Astrocyte of the cerebellum (primary cell): ENCODE measurements at regions not wholly inside any gene's neighbourhood (a gene's known extent, or its start where the extent isn't known, plus 50 kb on each side); places are given as distances from the start of the nearest gene placed in this dataset.
"Not testable (repeated sequence)": the region's sequence is repeated elsewhere in the genome, so short reads cannot be mapped to it uniquely, and the experiment has no call there.

Source experiments
- DNase-seq: peaks from one replicate; pipeline ENCODE4 v3.0.0-alpha.2; 2011; ENCODE audit warnings: low read depth
- H3K4me3 ChIP-seq: 2 replicates; pipeline ENCODE4 v1.5.1; 2011; ENCODE audit warnings: mild to moderate bottlenecking, low read depth, low read length, moderate library complexity
- in situ Hi-C: cut with HindIII; loops from 2 replicates; pipeline ENCODE4 v1.10.0; 2017; ENCODE audit warnings: low sequenced_read_pairs
- TF ChIP-seq, protein P1 (sequence below): IDR thresholded peaks from 2 replicates; pipeline ENCODE4 v1.5.1; 2012; ENCODE audit warnings: low read length, low read depth, moderate library complexity, mild to moderate bottlenecking; ENCODE audit errors: missing control alignments

DNA sequence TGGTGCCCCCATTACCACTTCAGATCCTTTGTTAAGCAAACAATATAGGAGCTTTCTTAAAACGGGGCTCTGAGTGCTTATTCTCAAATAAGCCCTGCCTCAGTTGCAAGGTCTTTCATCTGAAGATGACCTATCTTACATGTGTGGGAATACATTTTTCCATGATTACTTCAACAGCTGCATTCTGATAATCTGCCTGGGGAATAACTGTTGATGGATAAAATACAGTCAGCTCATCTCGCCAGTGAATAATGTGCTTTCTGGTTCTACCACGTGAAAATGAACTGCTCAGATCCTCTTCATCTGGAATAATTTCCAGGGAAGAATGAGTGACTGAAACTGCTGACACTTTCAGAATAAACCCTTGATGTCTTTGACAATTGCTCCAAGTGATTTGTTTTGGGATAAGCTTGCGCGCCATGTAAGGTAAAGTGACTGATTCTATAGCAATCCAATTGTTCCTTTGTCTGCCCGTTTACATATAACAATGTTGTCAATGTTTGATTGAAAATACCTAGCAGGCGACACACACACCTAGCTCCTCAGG is 161.3 kb downstream of the RTL9 start:
- H3K4me3 ChIP-seq = no peak overlapping the region
- TF ChIP-seq, protein P1, sequence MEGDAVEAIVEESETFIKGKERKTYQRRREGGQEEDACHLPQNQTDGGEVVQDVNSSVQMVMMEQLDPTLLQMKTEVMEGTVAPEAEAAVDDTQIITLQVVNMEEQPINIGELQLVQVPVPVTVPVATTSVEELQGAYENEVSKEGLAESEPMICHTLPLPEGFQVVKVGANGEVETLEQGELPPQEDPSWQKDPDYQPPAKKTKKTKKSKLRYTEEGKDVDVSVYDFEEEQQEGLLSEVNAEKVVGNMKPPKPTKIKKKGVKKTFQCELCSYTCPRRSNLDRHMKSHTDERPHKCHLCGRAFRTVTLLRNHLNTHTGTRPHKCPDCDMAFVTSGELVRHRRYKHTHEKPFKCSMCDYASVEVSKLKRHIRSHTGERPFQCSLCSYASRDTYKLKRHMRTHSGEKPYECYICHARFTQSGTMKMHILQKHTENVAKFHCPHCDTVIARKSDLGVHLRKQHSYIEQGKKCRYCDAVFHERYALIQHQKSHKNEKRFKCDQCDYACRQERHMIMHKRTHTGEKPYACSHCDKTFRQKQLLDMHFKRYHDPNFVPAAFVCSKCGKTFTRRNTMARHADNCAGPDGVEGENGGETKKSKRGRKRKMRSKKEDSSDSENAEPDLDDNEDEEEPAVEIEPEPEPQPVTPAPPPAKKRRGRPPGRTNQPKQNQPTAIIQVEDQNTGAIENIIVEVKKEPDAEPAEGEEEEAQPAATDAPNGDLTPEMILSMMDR = no peak
- DNase-seq = no peak
- in situ Hi-C loops = no loop called here

DNA sequence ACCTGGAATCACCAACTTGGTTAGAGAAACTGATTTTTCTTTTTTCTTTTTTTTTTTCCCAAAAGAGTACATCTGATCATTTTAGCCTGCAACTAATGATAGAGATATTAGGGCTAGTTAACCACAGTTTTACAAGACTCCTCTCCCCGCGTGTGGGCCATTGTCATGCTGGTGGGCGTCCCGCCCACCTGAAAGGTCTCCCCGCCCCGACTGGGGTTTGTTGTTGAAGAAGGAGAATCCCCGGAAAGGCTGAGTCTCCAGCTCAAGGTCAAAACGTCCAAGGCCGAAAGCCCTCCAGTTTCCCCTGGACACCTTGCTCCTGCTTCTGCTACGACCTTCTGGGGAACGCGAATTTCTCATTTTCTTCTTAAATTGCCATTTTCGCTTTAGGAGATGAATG is 162.0 kb downstream of the RTL9 start:
- in situ Hi-C loops, H3K4me3 ChIP-seq, DNase-seq: not testable (repeated sequence)

DNA sequence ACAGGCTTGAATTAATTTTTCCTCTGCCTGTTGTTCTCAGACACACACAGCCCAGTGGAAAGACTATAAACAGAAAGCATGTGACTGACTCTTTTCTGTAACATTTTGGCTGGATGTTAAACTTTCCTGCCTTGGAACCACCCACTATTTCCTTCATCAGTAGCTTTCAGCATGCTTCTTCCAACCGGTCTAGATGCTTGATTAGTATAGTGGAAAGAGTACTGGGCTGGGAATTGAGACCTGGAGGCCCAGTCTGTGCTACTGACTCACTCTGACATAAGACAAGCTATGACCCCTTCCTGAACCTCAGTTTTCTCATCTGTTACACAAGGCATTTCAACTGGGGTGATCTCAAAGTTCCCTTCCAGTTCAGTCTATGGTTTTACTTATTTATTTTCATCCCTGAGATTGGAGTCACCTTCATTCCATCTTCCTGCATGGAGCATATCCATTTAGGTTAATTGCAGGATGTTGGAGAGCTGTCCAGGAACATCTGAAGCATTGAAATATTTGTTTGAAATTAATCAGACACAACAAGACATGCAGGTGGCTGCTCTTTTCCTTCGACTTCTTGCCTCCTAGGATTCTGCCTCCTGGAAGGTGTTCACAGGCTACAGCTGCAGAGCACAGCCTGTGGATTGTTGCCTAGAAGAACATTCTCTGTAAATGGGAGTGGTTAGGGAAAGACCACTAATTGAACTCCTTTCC is 173.4 kb downstream of the RTL9 start:
- no peak overlapping the region for H3K4me3 ChIP-seq
- DNase-seq = no peak
- TF ChIP-seq, protein P1 = no peak
- in situ Hi-C loops = no loop called here

DNA sequence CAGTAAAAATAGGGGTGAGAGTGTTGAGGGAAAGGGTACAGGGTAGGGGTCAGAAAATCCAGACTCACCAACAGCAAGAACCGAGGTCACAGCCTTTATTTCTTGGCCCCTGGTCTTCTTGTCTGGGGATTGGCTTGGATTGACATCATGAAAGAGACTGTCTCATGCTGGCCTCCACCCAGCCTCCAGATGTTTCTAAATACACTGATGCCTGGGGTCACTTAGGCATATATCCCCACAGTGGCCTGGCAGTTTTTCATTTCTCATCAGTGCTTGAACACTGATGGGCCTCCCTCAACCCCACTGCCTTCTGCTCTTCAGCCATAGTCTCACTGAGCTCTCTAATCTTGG is 173.9 kb downstream of the RTL9 start:
- TF ChIP-seq, protein P1 = no peak
- no peak overlapping the region for H3K4me3 ChIP-seq
- in situ Hi-C loops = no loop called here
- DNase-seq = no peak

DNA sequence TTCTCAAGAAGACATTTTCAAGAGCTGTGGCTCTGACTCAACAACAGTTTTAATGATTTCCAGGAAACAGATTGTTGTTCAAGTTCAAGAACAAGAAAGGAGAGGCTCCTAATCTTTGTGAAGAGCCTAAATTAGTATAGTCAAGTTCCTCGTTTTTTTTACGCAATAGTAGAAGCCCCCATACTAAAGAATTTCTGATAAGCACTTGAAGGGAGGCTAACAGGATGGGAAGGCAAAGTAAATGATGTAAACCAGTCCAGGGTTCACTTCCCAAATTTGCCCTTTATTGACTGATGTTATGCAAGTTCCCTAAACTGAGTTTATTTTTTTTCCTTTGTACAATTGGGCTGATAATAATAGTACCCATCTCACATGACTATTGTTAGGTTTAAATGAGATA is 178.2 kb downstream of the RTL9 start:
- in situ Hi-C loops = no loop called here
- no peak for DNase-seq
- H3K4me3 ChIP-seq = no peak overlapping the region
- TF ChIP-seq, protein P1 = no peak

DNA sequence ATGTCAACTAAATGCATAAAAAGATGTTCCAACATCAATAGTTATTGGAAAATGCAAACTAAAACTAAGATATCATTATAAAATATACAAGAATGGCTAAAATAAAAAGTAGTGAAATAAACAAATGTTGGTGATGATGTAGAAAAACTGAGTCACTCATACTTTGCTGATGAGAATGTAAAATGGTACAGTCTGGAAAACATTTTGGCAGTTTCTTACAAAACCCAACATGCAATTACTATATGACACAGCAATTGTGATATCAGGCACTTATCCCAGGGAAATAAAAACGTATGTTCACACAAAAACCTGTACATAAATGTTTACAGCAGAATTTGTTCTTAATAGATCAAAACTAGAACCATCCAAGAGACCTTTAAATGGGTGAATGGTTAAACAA is 182.6 kb downstream of the RTL9 start:
- H3K4me3 ChIP-seq = no peak overlapping the region
- in situ Hi-C loops = no loop called here
- TF ChIP-seq, protein P1 = no peak
- no peak for DNase-seq

DNA sequence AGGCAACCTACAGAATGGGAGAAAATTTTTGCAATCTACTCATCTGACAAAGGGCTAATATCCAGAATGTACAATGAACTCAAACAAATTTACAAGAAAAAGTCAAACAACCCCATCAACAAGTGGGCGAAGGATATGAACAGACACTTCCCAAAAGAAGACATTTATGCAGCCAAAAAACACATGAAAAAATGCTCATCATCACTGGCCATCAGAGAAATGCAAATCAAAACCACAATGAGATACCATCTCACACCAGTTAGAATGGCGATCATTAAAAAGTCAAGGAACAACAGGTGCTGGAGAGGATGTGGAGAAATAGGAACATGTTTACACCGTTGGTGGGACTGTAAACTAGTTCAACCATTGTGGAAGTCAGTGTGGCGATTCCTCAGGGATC is 192.2 kb downstream of the RTL9 start:
- DNase-seq, in situ Hi-C loops, H3K4me3 ChIP-seq: not testable (repeated sequence)
